Heart left ventricle (tissue), 16 donors: ENCODE measurements at regions not wholly inside any gene's neighbourhood (a gene's known extent, or its start where the extent isn't known, plus 50 kb on each side); places are given as distances from the start of the nearest gene placed in this dataset.

Source experiments
- ATAC-seq, 4 donors: fragments of 200-7000 bp; cut with Tn5 transposase; one replicate each; pipeline ENCODE4 v1.9.1; 2020 to 2022; ENCODE audit warnings: moderate library complexity in 4 of 4, mild to moderate bottlenecking in 3 of 4, moderate number of reproducible peaks in 1 of 4
- DNase-seq, 5 donors: peaks; one replicate each; pipeline ENCODE4 v3.0.0-alpha.2; 2020
- H3K27ac ChIP-seq, 12 donors: fragments of 200-600 bp; sonication (generic) in 4 of 12; one replicate each; pipeline versions ENCODE4 v1.5.0 to v1.8.0; 2016 to 2022; ENCODE audit warnings: mild to moderate bottlenecking in 2 of 12
- H3K27me3 ChIP-seq, 9 donors: fragments of 200-600 bp; sonication (generic) in 2 of 9; one replicate each; pipeline versions ENCODE4 v1.5.1 to v1.8.0; 2016 to 2022; ENCODE audit warnings: mild to moderate bottlenecking in 3 of 9
- H3K36me3 ChIP-seq, 9 donors: fragments of 200-600 bp; sonication (generic) in 2 of 9; one replicate each; pipeline versions ENCODE4 v1.5.0 to v1.8.0; 2018 to 2022; ENCODE audit warnings: mild to moderate bottlenecking in 2 of 9
- H3K4me1 ChIP-seq, 12 donors: fragments of 200-600 bp; sonication (generic) in 4 of 12; one replicate each; pipeline versions ENCODE4 v1.5.0 to v1.8.0; 2016 to 2022; ENCODE audit warnings: mild to moderate bottlenecking in 3 of 12
- H3K4me3 ChIP-seq, 12 donors: fragments of 200-600 bp; sonication (generic) in 4 of 12; one replicate each; pipeline versions ENCODE4 v1.5.0 to v1.8.0; 2017 to 2022; ENCODE audit warnings: mild to moderate bottlenecking in 9 of 12, moderate library complexity in 4 of 12
- H3K9me3 ChIP-seq, 12 donors: fragments of 200-600 bp; sonication (generic) in 4 of 12; one replicate each; pipeline versions ENCODE4 v1.5.0 to v1.8.0; 2016 to 2022; ENCODE audit warnings: mild to moderate bottlenecking in 1 of 12
- CTCF ChIP-seq, 12 donors: fragments of 200-600 bp; sonication (generic) in 4 of 12; IDR thresholded peaks; one replicate each; pipeline versions ENCODE4 v1.5.0 to v1.8.0; 2018 to 2022; ENCODE audit warnings: antibody characterized with exemption in 12 of 12, mild to moderate bottlenecking in 5 of 12
- POLR2A ChIP-seq, 2 donors: fragments of 450-650 bp; IDR thresholded peaks; one replicate each; pipeline ENCODE4 v1.6.1; 2017; ENCODE audit warnings: antibody characterized with exemption in 2 of 2, mild to moderate bottlenecking in 2 of 2, moderate library complexity in 2 of 2
- WGBS, 4 donors: extraction: QIAGEN DNeasy Blood & Tissue Kit in 2 of 4; methylation state at CpG; one replicate each; pipeline versions ENCODE4 v1.1.5 to v1.1.7; 2013 to 2018; 5-methylcytosine and 5-hydroxymethylcytosine counted together
- intact Hi-C, 10 donors: fragments of 100-400 bp; cut with DNase I; formaldehyde crosslinking; loops; one replicate each; pipeline versions ENCODE4 v1.11.1 to v1.14.2; 2022
- donor health status: ischemic (EF 13 %, LVEDD 7.1; RV severe dilation, severe dysfunction).
- donor health status: healthy with polysubstance abuse.
- donor health status: DM: no; HTN: yes; CAD: no.
- donor health status: DM: no; HTN: no; CAD: no.
- donor health status: ischemic (EF 25% LVEDD 6.9; RV normal size, moderate dysfunction).
- donor health status: ischemic (EF 25% LVEDD 5.7; RV mildly dilated, moderate dysfunction).
- donor health status: healthy.
- donor health status: DM: yes; HTN: yes; CAD: no.
- donor health status: ischemic (EF 35%, LVEDD 5.7; RV mildly dilated, moderate dysfunction).
- donor health status: nonischemic (EF 11% LVEDD 7.7; RV severe dilation, severe dysfunction).
- donor health status: DM: yes; HTN: yes; CAD: no.
- donor health status: PGD.
- donor health status: ischemic (EF 29% LVEDD 5.4; RV normal size, mild dysfunction).
- donor health status: nonischemic (EF 23%, LVEDD 6.1; RV moderate dilation, normal function).

GRCh38 chr2:15811367-15811766, 129.0 kb upstream of the MYCN start:
- TF ChIP-seq POLR2A (IDR thresholded peaks at IDR 0.05) (no peak), CTCF (IDR thresholded peaks at IDR 0.05) (no peak)
- Histone ChIP-seq H3K4me3 (no peak overlapping the region), H3K36me3 (no peaks in the 10 kb centered on the region), H3K27ac (no peak overlapping the region), H3K9me3 (no peaks in the 10 kb centered on the region), H3K4me1 (peaks cover 0 to 10% (median 0%) of the 10 kb centered on the region in 12 donors), H3K27me3 (no peaks in the 10 kb centered on the region)
- ATAC-seq (no peak), DNase-seq (no peak)
- intact Hi-C loops, result no loop called here
- 67 to 74% (median 68%) methylated on average over 8 of the region's 8 CpGs for WGBS, 4 donors

GRCh38 chr2:15812187-15812780, 128.1 kb upstream of the MYCN start:
- ATAC-seq, result no peak
- WGBS, 4 donors, result 83 to 86% (median 84%) methylated on average over 10 of the region's 10 CpGs
- Histone ChIP-seq H3K27ac (no peak overlapping the region), H3K36me3 (no peaks in the 10 kb centered on the region), H3K4me3 (no peak overlapping the region), H3K9me3 (no peaks in the 10 kb centered on the region), H3K4me1 (peaks cover 0 to 10% (median 0%) of the 10 kb centered on the region in 12 donors), H3K27me3 (no peaks in the 10 kb centered on the region)
- no peak for TF ChIP-seq POLR2A (IDR thresholded peaks at IDR 0.05)
- TF ChIP-seq CTCF (IDR thresholded peaks at IDR 0.05), result no peak
- no peak for DNase-seq
- intact Hi-C loops, result no loop called here

GRCh38 chr2:15813481-15814266, 126.7 kb upstream of the MYCN start:
- intact Hi-C loops, result no loop called here
- DNase-seq (no peak), ATAC-seq (no peak)
- TF ChIP-seq CTCF (IDR thresholded peaks at IDR 0.05), result no peak
- TF ChIP-seq POLR2A (IDR thresholded peaks at IDR 0.05), result no peak
- Histone ChIP-seq H3K4me1 (peaks cover 0 to 10% (median 0%) of the 10 kb centered on the region in 12 donors), H3K27ac (no peak overlapping the region), H3K36me3 (no peaks in the 10 kb centered on the region), H3K4me3 (no peak overlapping the region), H3K9me3 (no peaks in the 10 kb centered on the region), H3K27me3 (peaks cover 0 to 5% (median 0%) of the 10 kb centered on the region in 9 donors)
- 90 to 92% (median 91%) methylated on average over 7 of the region's 7 CpGs for WGBS, 4 donors

GRCh38 chr2:15814403-15814802, 125.9 kb upstream of the MYCN start:
- TF ChIP-seq CTCF (IDR thresholded peaks at IDR 0.05) (no peak), POLR2A (IDR thresholded peaks at IDR 0.05) (no peak)
- Histone ChIP-seq H3K27ac (no peak overlapping the region), H3K9me3 (no peaks in the 10 kb centered on the region), H3K36me3 (no peaks in the 10 kb centered on the region), H3K27me3 (peaks cover 0 to 5% (median 0%) of the 10 kb centered on the region in 9 donors), H3K4me3 (no peak overlapping the region), H3K4me1 (peaks cover 0 to 10% (median 0%) of the 10 kb centered on the region in 12 donors)
- WGBS, 4 donors, result 69 to 76% (median 70%) methylated on average over 8 of the region's 8 CpGs
- intact Hi-C loops, result no loop called here
- no peak for DNase-seq
- ATAC-seq, result no peak
